ENCODE measurements at regions not wholly inside any gene's neighbourhood (a gene's known extent, or its start where the extent isn't known, plus 50 kb on each side); places are given as distances from the start of the nearest gene placed in this dataset.

- DNase-seq = no peak
Measured at GRCh38 chr4:8796096-8796495, 75.5 kb downstream of the HMX1 start.

- DNase-seq = no peak
Measured at GRCh38 chr4:8795140-8795539, 76.5 kb downstream of the HMX1 start.

- DNase-seq = no peak
Measured at GRCh38 chr4:8794491-8794890, 77.1 kb downstream of the HMX1 start.

- DNase-seq = no peak
Measured at GRCh38 chr4:8793571-8794160, 78.0 kb downstream of the HMX1 start.

- DNase-seq = no peak
Measured at GRCh38 chr4:8792491-8792890, 79.1 kb downstream of the HMX1 start.

- no peak for DNase-seq
Measured at GRCh38 chr4:8791609-8792008, 80.0 kb downstream of the HMX1 start.

GRCh38 chr4:8790749-8791148, 80.9 kb downstream of the HMX1 start:
- DNase-seq = no peak

- DNase-seq = no peak
Measured at GRCh38 chr4:8788174-8788573, 83.5 kb downstream of the HMX1 start.

- DNase-seq = no peak
Measured at GRCh38 chr4:8786166-8786565, 85.5 kb downstream of the HMX1 start.

GRCh38 chr4:8785656-8786142, 85.9 kb downstream of the HMX1 start:
- no peak for DNase-seq

- no peak for DNase-seq
Measured at GRCh38 chr4:8783736-8784135, 87.9 kb downstream of the HMX1 start.

- DNase-seq = no peak
Measured at GRCh38 chr4:8782135-8782534, 89.5 kb downstream of the HMX1 start.

- no peak for DNase-seq
Measured at GRCh38 chr4:8781641-8782040, 90.0 kb downstream of the HMX1 start.

GRCh38 chr4:8780596-8781368, 90.9 kb downstream of the HMX1 start:
- DNase-seq = no peak

- DNase-seq = no peak
Measured at GRCh38 chr4:8780086-8780485, 91.6 kb downstream of the HMX1 start.

GRCh38 chr4:8779490-8779932, 92.1 kb downstream of the HMX1 start:
- no peak for DNase-seq

- DNase-seq = no peak
Measured at GRCh38 chr4:8778760-8779159, 92.9 kb downstream of the HMX1 start.

GRCh38 chr4:8778291-8778690, 93.3 kb downstream of the HMX1 start:
- no peak for DNase-seq

- no peak for DNase-seq
Measured at GRCh38 chr4:8777320-8778196, 94.1 kb downstream of the HMX1 start.

GRCh38 chr4:8776366-8776765, 95.3 kb downstream of the HMX1 start:
- DNase-seq = no peak

GRCh38 chr4:8775751-8776355, 95.8 kb downstream of the HMX1 start:
- no peak for DNase-seq

- no peak for DNase-seq
Measured at GRCh38 chr4:8775121-8775520, 96.5 kb downstream of the HMX1 start.

- DNase-seq = no peak
Measured at GRCh38 chr4:8774071-8774470, 97.6 kb downstream of the HMX1 start.
